NCI-H128 (cell line): ENCODE measurements at regions not wholly inside any gene's neighbourhood (a gene's known extent, or its start where the extent isn't known, plus 50 kb on each side); places are given as distances from the start of the nearest gene placed in this dataset.

ENCODE experiments used
- DNase-seq: peaks from one replicate; lab custom pipeline; 2025; ENCODE audit not compliant: unreplicated experiment; lab: John Stamatoyannopoulos, UW

GRCh38 chr12:91931111-91931510 is 214.5 kb downstream of the BTG1 start:
- no peak for DNase-seq

GRCh38 chr12:91928501-91928900 is 217.1 kb downstream of the BTG1 start:
- DNase-seq = no peak

GRCh38 chr12:91926848-91927247 is 218.8 kb downstream of the BTG1 start:
- DNase-seq = no peak

GRCh38 chr12:91924827-91925226 is 220.8 kb downstream of the BTG1 start:
- DNase-seq = no peak

- DNase-seq = no peak
Measured at GRCh38 chr12:91923864-91924263, 221.8 kb downstream of the BTG1 start.

GRCh38 chr12:91922674-91923073 is 223.0 kb downstream of the BTG1 start:
- no peak for DNase-seq

- no peak for DNase-seq
Measured at GRCh38 chr12:91922139-91922538, 223.5 kb downstream of the BTG1 start.

GRCh38 chr12:91921555-91921954 is 224.1 kb downstream of the BTG1 start:
- DNase-seq = no peak

GRCh38 chr12:91920741-91921140 is 224.9 kb downstream of the BTG1 start:
- no peak for DNase-seq

- DNase-seq = no peak
Measured at GRCh38 chr12:91920276-91920675, 225.4 kb downstream of the BTG1 start.

GRCh38 chr12:91918431-91918830 is 227.2 kb downstream of the BTG1 start:
- no peak for DNase-seq

- no peak for DNase-seq
Measured at GRCh38 chr12:91914701-91915100, 230.9 kb downstream of the BTG1 start.

GRCh38 chr12:91913651-91914050 is 232.0 kb downstream of the BTG1 start:
- DNase-seq = no peak

GRCh38 chr12:91913124-91913523 is 232.5 kb downstream of the BTG1 start:
- no peak for DNase-seq

- DNase-seq = no peak
Measured at GRCh38 chr12:91912178-91912577, 233.5 kb downstream of the BTG1 start.

GRCh38 chr12:91910871-91911388 is 234.7 kb downstream of the BTG1 start:
- no peak for DNase-seq

GRCh38 chr12:91902860-91903683 is 242.6 kb downstream of the BTG1 start:
- no peak for DNase-seq

- DNase-seq = no peak
Measured at GRCh38 chr12:91901381-91902074, 244.1 kb downstream of the BTG1 start.

GRCh38 chr12:91900971-91901370 is 244.7 kb downstream of the BTG1 start:
- DNase-seq = no peak

- no peak for DNase-seq
Measured at GRCh38 chr12:91899056-91899455, 246.6 kb downstream of the BTG1 start.

- DNase-seq = no peak
Measured at GRCh38 chr12:91897025-91897515, 248.6 kb downstream of the BTG1 start.
